HUES6 (cell line): ENCODE measurements at regions not wholly inside any gene's neighbourhood (a gene's known extent, or its start where the extent isn't known, plus 50 kb on each side); places are given as distances from the start of the nearest gene placed in this dataset.
"Not testable (repeated sequence)": the region's sequence is repeated elsewhere in the genome, so short reads cannot be mapped to it uniquely, and the experiment has no call there.

Experiments used
- H3K27ac ChIP-seq: 2 replicates; pipeline ENCODE4 v1.7.0; 2013; ENCODE audit warnings: low read depth, mild to moderate bottlenecking, low read length, inconsistent platforms
- H3K27me3 ChIP-seq: 2 replicates; pipeline ENCODE4 v1.6.1; 2013; ENCODE audit warnings: low read length; ENCODE audit not compliant: control insufficient read depth, insufficient read depth
- H3K36me3 ChIP-seq: 2 replicates; pipeline ENCODE4 v1.6.1; 2013; ENCODE audit warnings: low read length; ENCODE audit not compliant: control insufficient read depth, insufficient read depth
- H3K4me1 ChIP-seq: 2 replicates; pipeline ENCODE4 v1.6.1; 2013; ENCODE audit warnings: low read length; ENCODE audit not compliant: control insufficient read depth, insufficient read depth
- H3K4me3 ChIP-seq: 2 replicates; pipeline ENCODE4 v1.5.1; 2013; ENCODE audit warnings: low read depth, low read length
- H3K9ac ChIP-seq: one replicate; pipeline ENCODE4 v1.6.1; 2013; ENCODE audit warnings: mild to moderate bottlenecking, low read length
- H3K9me3 ChIP-seq: 2 replicates; pipeline ENCODE4 v1.6.1; 2013; ENCODE audit warnings: low read depth, low read length; ENCODE audit not compliant: control insufficient read depth, insufficient read depth

- no peak overlapping the region for H3K9ac ChIP-seq
- peak overlapping the region; percentile 73 for H3K4me3 ChIP-seq
- H3K9me3 ChIP-seq = no peaks in the 10 kb centered on the region
- H3K36me3 ChIP-seq = no peaks in the 10 kb centered on the region
- no peak overlapping the region for H3K27ac ChIP-seq
- H3K4me1 ChIP-seq = peaks cover 36% of the 10 kb centered on the region; the same call in 1 of the 2 replicates
- H3K27me3 ChIP-seq = peaks cover 99% of the 10 kb centered on the region
These were observed 167.1 kb upstream of the ZNF337 start for GRCh38 chr20:25863536-25864325.

GRCh38 chr20:25862967-25863530 is 166.4 kb upstream of the ZNF337 start:
- H3K27me3 ChIP-seq = peaks cover 99% of the 10 kb centered on the region
- H3K36me3 ChIP-seq, H3K9me3 ChIP-seq, H3K9ac ChIP-seq, H3K27ac ChIP-seq: not testable (repeated sequence)
- H3K4me1 ChIP-seq = peaks cover 39% of the 10 kb centered on the region; the same call in 1 of the 2 replicates
- H3K4me3 ChIP-seq = peak overlapping the region; percentile 73

- peaks cover 98% of the 10 kb centered on the region for H3K27me3 ChIP-seq
- H3K9ac ChIP-seq = no peak overlapping the region
- H3K36me3 ChIP-seq = no peaks in the 10 kb centered on the region
- H3K4me3 ChIP-seq = peak overlapping the region; percentile 67
- peaks cover 34% of the 10 kb centered on the region; the same call in 1 of the 2 replicates for H3K4me1 ChIP-seq
- no peak overlapping the region for H3K27ac ChIP-seq
- H3K9me3 ChIP-seq = no peaks in the 10 kb centered on the region
These were observed 164.0 kb upstream of the ZNF337 start for GRCh38 chr20:25860531-25861150.

GRCh38 chr20:25859649-25860530 is 163.2 kb upstream of the ZNF337 start:
- no peak overlapping the region for H3K9ac ChIP-seq
- H3K36me3 ChIP-seq = no peaks in the 10 kb centered on the region
- H3K4me1 ChIP-seq = peaks cover 34% of the 10 kb centered on the region; the same call in 1 of the 2 replicates
- H3K9me3 ChIP-seq = no peaks in the 10 kb centered on the region
- peaks cover 92% of the 10 kb centered on the region for H3K27me3 ChIP-seq
- no peak overlapping the region for H3K27ac ChIP-seq
- peak overlapping the region; percentile 14; the same call in 1 of the 2 replicates for H3K4me3 ChIP-seq

- Histone ChIP-seq H3K27ac (no peak overlapping the region), H3K4me3 (peak overlapping the region; percentile 55), H3K4me1 (peaks cover 33% of the 10 kb centered on the region; the same call in 1 of the 2 replicates), H3K36me3 (no peaks in the 10 kb centered on the region), H3K9ac (no peak overlapping the region), H3K27me3 (peaks cover 80% of the 10 kb centered on the region), H3K9me3 (no peaks in the 10 kb centered on the region)
These were observed 162.1 kb upstream of the ZNF337 start for GRCh38 chr20:25858495-25859425.

- not testable (repeated sequence) for H3K36me3 ChIP-seq, H3K27ac ChIP-seq, H3K9ac ChIP-seq, H3K9me3 ChIP-seq
- Histone ChIP-seq H3K4me1 (peaks cover 25% of the 10 kb centered on the region; the same call in 1 of the 2 replicates), H3K4me3 (0 out of 2 replicates have a peak overlapping the region, but pooled peaks have one; percentile 55), H3K27me3 (peaks cover 65% of the 10 kb centered on the region)
These were observed 160.6 kb upstream of the ZNF337 start for GRCh38 chr20:25857091-25857788.

GRCh38 chr20:25856256-25856884 is 159.7 kb upstream of the ZNF337 start:
- Histone ChIP-seq H3K4me1 (peaks cover 22% of the 10 kb centered on the region; the same call in 1 of the 2 replicates), H3K9me3 (no peaks in the 10 kb centered on the region), H3K27ac (no peak overlapping the region), H3K27me3 (peaks cover 57% of the 10 kb centered on the region), H3K9ac (no peak overlapping the region), H3K4me3 (no peak overlapping the region), H3K36me3 (no peaks in the 10 kb centered on the region)

GRCh38 chr20:25855451-25856156 is 159.0 kb upstream of the ZNF337 start:
- Histone ChIP-seq H3K27me3 (peaks cover 50% of the 10 kb centered on the region), H3K4me1 (peaks cover 18% of the 10 kb centered on the region; the same call in 1 of the 2 replicates)
- H3K27ac ChIP-seq, H3K4me3 ChIP-seq, H3K36me3 ChIP-seq, H3K9me3 ChIP-seq, H3K9ac ChIP-seq: not testable (repeated sequence)

- not testable (repeated sequence) for H3K27ac ChIP-seq, H3K9me3 ChIP-seq, H3K9ac ChIP-seq, H3K4me3 ChIP-seq, H3K36me3 ChIP-seq
- Histone ChIP-seq H3K4me1 (peaks cover 15% of the 10 kb centered on the region; the same call in 1 of the 2 replicates), H3K27me3 (peaks cover 40% of the 10 kb centered on the region)
These were observed 158.0 kb upstream of the ZNF337 start for GRCh38 chr20:25854666-25855065.
